Type B pancreatic cell (in vitro differentiated cells): ENCODE measurements at regions not wholly inside any gene's neighbourhood (a gene's known extent, or its start where the extent isn't known, plus 50 kb on each side); places are given as distances from the start of the nearest gene placed in this dataset.

Experiments
- DNase-seq: peaks from one replicate; pipeline ENCODE4 v3.0.0; 2021; ENCODE audit warnings: mixed read lengths; ENCODE audit not compliant: unreplicated experiment; ENCODE audit errors: extremely low spot score
- H3K27ac Mint-ChIP-seq: 2 replicates; pipeline ENCODE4 v1.8.0; 2021; ENCODE audit warnings: mild to moderate bottlenecking, mixed read lengths
- H3K27me3 Mint-ChIP-seq: 2 replicates; pipeline ENCODE4 v1.8.0; 2021; ENCODE audit warnings: mixed read lengths
- H3K36me3 Mint-ChIP-seq: 2 replicates; pipeline ENCODE4 v1.8.0; 2021; ENCODE audit warnings: mixed read lengths
- H3K4me1 Mint-ChIP-seq: one replicate; pipeline ENCODE4 v1.8.0; 2021; ENCODE audit warnings: mixed read lengths; ENCODE audit not compliant: unreplicated experiment
- H3K4me3 Mint-ChIP-seq: 2 replicates; pipeline ENCODE4 v1.8.0; 2021; ENCODE audit warnings: mild to moderate bottlenecking, mixed read lengths
- H3K9me3 Mint-ChIP-seq: 2 replicates; pipeline ENCODE4 v1.8.0; 2021; ENCODE audit warnings: mixed read lengths
- CTCF ChIP-seq: fragments of 200-600 bp; sonication (generic); conservative IDR thresholded peaks from 2 replicates; pipeline ENCODE4 v1.5.0; 2021; ENCODE audit warnings: antibody characterized with exemption, mild to moderate bottlenecking

- TF ChIP-seq CTCF: no peak
- no peak overlapping the region for H3K4me3 Mint-ChIP-seq
- no peak overlapping the region for H3K27ac Mint-ChIP-seq
- DNase-seq: no peak
- H3K9me3 Mint-ChIP-seq: no peaks in the 10 kb centered on the region
- H3K4me1 Mint-ChIP-seq: no peaks in the 10 kb centered on the region
- H3K36me3 Mint-ChIP-seq: no peaks in the 10 kb centered on the region
- peaks cover 28% of the 10 kb centered on the region for H3K27me3 Mint-ChIP-seq
Observed at GRCh38 chr19:29439688-29440550, 85.9 kb upstream of the VSTM2B start.

- no peak overlapping the region for H3K27ac Mint-ChIP-seq
- no peaks in the 10 kb centered on the region for H3K9me3 Mint-ChIP-seq
- H3K4me1 Mint-ChIP-seq: no peaks in the 10 kb centered on the region
- no peak for TF ChIP-seq CTCF
- peaks cover 25% of the 10 kb centered on the region for H3K27me3 Mint-ChIP-seq
- H3K36me3 Mint-ChIP-seq: no peaks in the 10 kb centered on the region
- no peak for DNase-seq
- no peak overlapping the region for H3K4me3 Mint-ChIP-seq
Observed at GRCh38 chr19:29442094-29442493, 83.7 kb upstream of the VSTM2B start.

GRCh38 chr19:29442910-29443309 is 82.9 kb upstream of the VSTM2B start:
- Mint-ChIP-seq H3K27me3 (peaks cover 20% of the 10 kb centered on the region), H3K9me3 (no peaks in the 10 kb centered on the region), H3K27ac (no peak overlapping the region), H3K36me3 (no peaks in the 10 kb centered on the region), H3K4me3 (no peak overlapping the region), H3K4me1 (no peaks in the 10 kb centered on the region)
- DNase-seq: no peak
- no peak for TF ChIP-seq CTCF

GRCh38 chr19:29445246-29445645 is 80.5 kb upstream of the VSTM2B start:
- H3K36me3 Mint-ChIP-seq: no peaks in the 10 kb centered on the region
- peaks cover 30% of the 10 kb centered on the region for H3K27me3 Mint-ChIP-seq

GRCh38 chr19:29446361-29446760 is 79.4 kb upstream of the VSTM2B start:
- H3K9me3 Mint-ChIP-seq: no peaks in the 10 kb centered on the region
- no peak overlapping the region for H3K27ac Mint-ChIP-seq
- peaks cover 27% of the 10 kb centered on the region for H3K27me3 Mint-ChIP-seq
- TF ChIP-seq CTCF: no peak
- no peaks in the 10 kb centered on the region for H3K36me3 Mint-ChIP-seq
- no peaks in the 10 kb centered on the region for H3K4me1 Mint-ChIP-seq
- peak; percentile 34 for DNase-seq
- no peak overlapping the region for H3K4me3 Mint-ChIP-seq

More at GRCh38 chr19:29445246-29445645, 80.5 kb upstream of the VSTM2B start:
- peak; percentile 6 for DNase-seq
- no peak for TF ChIP-seq CTCF
- no peak overlapping the region for H3K27ac Mint-ChIP-seq
- H3K9me3 Mint-ChIP-seq: no peaks in the 10 kb centered on the region
- no peaks in the 10 kb centered on the region for H3K4me1 Mint-ChIP-seq
- H3K4me3 Mint-ChIP-seq: no peak overlapping the region
